ENCODE measurements at regions not wholly inside any gene's neighbourhood (a gene's known extent, or its start where the extent isn't known, plus 50 kb on each side); places are given as distances from the start of the nearest gene placed in this dataset.

GRCh38 chrX:150084496-150085229, 146.4 kb upstream of the EOLA2 start:
- TF ChIP-seq REST (IDR thresholded peaks at IDR 0.05; ENCODE audit: low read depth, low read length) (no peak), CTCF (IDR thresholded peaks at IDR 0.05) (no peak), RAD21 (IDR thresholded peaks at IDR 0.05; ENCODE audit: low read length) (no peak), ELF1 (IDR thresholded peaks at IDR 0.05) (no peak), ZBTB33 (IDR thresholded peaks at IDR 0.05; ENCODE audit: borderline replicate concordance, low read depth) (no peak), TAF1 (IDR thresholded peaks at IDR 0.05; ENCODE audit: borderline replicate concordance, low read depth, low read length) (no peak), RCOR1 (IDR thresholded peaks at IDR 0.05; ENCODE audit: low read length) (no peak), GABPA (IDR thresholded peaks at IDR 0.05; ENCODE audit: low read depth) (no peak), EP300 (IDR thresholded peaks at IDR 0.05; ENCODE audit: borderline replicate concordance in 1 of 2, low read depth in 1 of 2, low read length in 1 of 2) (peak in 1 of 2 experiments; percentile 61; a peak in 1 of 4 replicates), MEF2A (IDR thresholded peaks at IDR 0.05; ENCODE audit: borderline replicate concordance, low read depth) (no peak), SIN3A (IDR thresholded peaks at IDR 0.05; ENCODE audit: borderline replicate concordance, low read depth, low read length) (no peak)
